Naive thymus-derived CD4-positive, alpha-beta T cell (primary cell): ENCODE measurements at regions not wholly inside any gene's neighbourhood (a gene's known extent, or its start where the extent isn't known, plus 50 kb on each side); places are given as distances from the start of the nearest gene placed in this dataset.

Experiments
- ATAC-seq: fragments of 150-1000 bp; cut with Tn5 transposase; 2 replicates; pipeline ENCODE4 v1.10.0; 2021; ENCODE audit warnings: mild to moderate bottlenecking, moderate library complexity
- CTCF ChIA-PET: fragments of 350-600 bp; sonication (Branson Sonifier 250); formaldehyde crosslinking; loops from one replicate; lab custom pipeline; 2021; ENCODE audit warnings: antibody characterized with exemption; lab: Charles Lee
- POLR2A ChIA-PET: fragments of 350-600 bp; sonication (Branson Sonifier 250); formaldehyde crosslinking; loops from one replicate; lab custom pipeline; 2021; ENCODE audit warnings: antibody characterized with exemption, inconsistent platforms; lab: Charles Lee
- DNase-seq, 9 donors: peaks; one replicate each; pipeline versions ENCODE4 v3.0.0 to v3.0.0-alpha.2; 2020 to 2022; ENCODE audit warnings: mixed read lengths in 1 of 9
- H3K27ac ChIP-seq: one replicate; pipeline ENCODE4 v1.7.0; 2013; ENCODE audit warnings: mild to moderate bottlenecking, low read depth, low read length, moderate library complexity
- H3K27me3 ChIP-seq, 2 donors: one replicate each; pipeline ENCODE4 v1.7.0; 2013; ENCODE audit warnings: low read length in 2 of 2, mild to moderate bottlenecking in 2 of 2, moderate library complexity in 2 of 2; ENCODE audit not compliant: control insufficient read depth in 2 of 2, insufficient read depth in 2 of 2
- H3K36me3 ChIP-seq, 3 experiments: 1 replicate in 2 of 3; 2 replicates in 1 of 3; pipeline ENCODE4 v1.7.0; 2013; ENCODE audit warnings: low read length in 3 of 3, mild to moderate bottlenecking in 3 of 3, moderate library complexity in 1 of 3; ENCODE audit not compliant: insufficient read depth in 3 of 3, control insufficient read depth in 2 of 3
- H3K4me1 ChIP-seq, 2 donors: one replicate each; pipeline ENCODE4 v1.7.0; 2013; ENCODE audit warnings: low read length in 2 of 2, mild to moderate bottlenecking in 2 of 2, moderate library complexity in 1 of 2; ENCODE audit not compliant: control insufficient read depth in 2 of 2, insufficient read depth in 2 of 2
- H3K4me3 ChIP-seq: 2 replicates; pipeline ENCODE4 v1.7.0; 2013; ENCODE audit warnings: mild to moderate bottlenecking, low read length
- H3K9me3 ChIP-seq, 3 experiments: 1 replicate in 2 of 3; 2 replicates in 1 of 3; pipeline ENCODE4 v1.7.0; 2013; ENCODE audit warnings: low read length in 3 of 3; ENCODE audit not compliant: control insufficient read depth in 2 of 3
- H3K27ac Mint-ChIP-seq, 9 donors: one replicate each; pipeline ENCODE4 v1.8.0; 2020 to 2022; ENCODE audit warnings: mixed read lengths in 9 of 9, mild to moderate bottlenecking in 8 of 9, moderate library complexity in 5 of 9, inconsistent platforms in 2 of 9
- H3K27me3 Mint-ChIP-seq, 5 donors: one replicate each; pipeline ENCODE4 v1.8.0; 2021 to 2022; ENCODE audit warnings: mixed read lengths in 5 of 5, mild to moderate bottlenecking in 1 of 5
- H3K36me3 Mint-ChIP-seq, 5 donors: one replicate each; pipeline ENCODE4 v1.8.0; 2020 to 2022; ENCODE audit warnings: mixed read lengths in 5 of 5, mild to moderate bottlenecking in 3 of 5, inconsistent platforms in 1 of 5
- H3K4me1 Mint-ChIP-seq, 7 donors: one replicate each; pipeline ENCODE4 v1.8.0; 2020 to 2022; ENCODE audit warnings: mixed read lengths in 7 of 7, mild to moderate bottlenecking in 3 of 7, inconsistent platforms in 1 of 7
- H3K4me3 Mint-ChIP-seq, 10 donors: one replicate each; pipeline ENCODE4 v1.8.0; 2020 to 2022; ENCODE audit warnings: mild to moderate bottlenecking in 10 of 10, mixed read lengths in 10 of 10, moderate library complexity in 6 of 10, inconsistent platforms in 2 of 10
- H3K9me3 Mint-ChIP-seq, 11 donors: one replicate each; pipeline ENCODE4 v1.8.0; 2020 to 2022; ENCODE audit warnings: mixed read lengths in 11 of 11, mild to moderate bottlenecking in 4 of 11, inconsistent platforms in 1 of 11, moderate library complexity in 1 of 11
- intact Hi-C, 2 donors: fragments of 100-400 bp; cut with micrococcal nuclease; formaldehyde crosslinking; loops; one replicate each; pipeline ENCODE4 v1.15.1; 2023

DNA sequence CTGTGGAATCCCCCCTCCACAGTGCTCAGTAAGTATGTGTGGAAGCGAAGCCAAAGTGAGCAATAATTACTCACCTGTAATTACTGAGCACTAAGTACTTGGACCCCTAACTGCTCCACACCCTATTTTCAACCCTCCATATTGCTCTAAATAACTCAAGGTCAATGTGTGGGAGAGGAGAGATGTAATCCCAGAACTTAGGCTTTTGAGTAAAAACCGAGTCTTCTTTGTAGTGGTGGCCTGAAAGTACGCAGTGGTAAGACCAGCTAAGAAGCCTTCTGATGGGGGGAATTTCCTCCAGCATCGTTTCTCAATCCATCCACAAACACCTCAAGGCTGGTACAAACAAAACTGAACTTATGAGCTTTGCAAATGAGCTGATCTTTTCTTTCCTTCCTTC, 551.6 kb downstream of the ZEB2 start:
- CTCF ChIA-PET: no interaction called here

DNA sequence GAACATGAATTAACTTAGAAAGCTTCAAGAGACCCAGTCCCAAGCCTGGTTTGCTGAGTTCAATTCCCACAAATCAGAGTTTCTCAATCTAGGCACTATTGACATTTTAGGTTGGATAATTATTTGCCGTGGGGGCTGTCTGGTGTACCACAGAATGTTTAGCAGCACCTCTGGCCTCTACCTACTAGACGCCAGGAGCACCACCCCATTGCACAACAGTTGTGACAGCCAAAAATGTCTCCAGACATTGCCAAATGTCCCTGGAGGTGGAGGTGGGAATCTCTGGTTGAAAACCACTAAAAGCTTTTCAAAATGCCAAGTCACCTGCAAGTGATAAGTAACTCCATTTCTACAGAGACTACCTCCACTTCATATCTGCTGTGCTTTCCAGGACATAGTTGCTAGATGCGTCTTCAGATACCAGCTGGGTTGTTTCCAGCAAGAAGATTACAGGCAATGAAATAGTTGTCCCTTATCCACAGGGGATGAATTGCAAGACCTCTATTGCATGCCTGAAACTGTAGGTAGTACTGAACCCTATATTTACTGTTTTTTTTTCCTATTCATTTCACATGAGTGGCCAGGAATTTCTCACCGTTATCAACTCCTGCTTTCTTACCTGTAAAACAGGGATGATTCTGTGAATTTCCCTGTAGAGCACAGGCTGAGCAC, 554.3 kb downstream of the ZEB2 start:
- Mint-ChIP-seq H3K36me3 (peaks cover 0 to 12% (median 5%) of the 10 kb centered on the region in 5 donors), H3K27ac (no peak overlapping the region), H3K4me3 (no peak overlapping the region), H3K9me3 (peaks cover 0 to 3% (median 0%) of the 10 kb centered on the region in 11 donors), H3K27me3 (no peaks in the 10 kb centered on the region), H3K4me1 (peaks cover 0 to 1% (median 0%) of the 10 kb centered on the region in 7 donors)
- Histone ChIP-seq H3K27me3 (no peaks in the 10 kb centered on the region), H3K36me3 (no peaks in the 10 kb centered on the region), H3K27ac (no peak overlapping the region), H3K4me3 (no peak overlapping the region), H3K9me3 (no peaks in the 10 kb centered on the region), H3K4me1 (no peaks in the 10 kb centered on the region)
- DNase-seq (no peak), ATAC-seq (no peak)
- intact Hi-C loops: no loop called here
- CTCF ChIA-PET: no interaction called here
- POLR2A ChIA-PET: no interaction called here

More for the DNA sequence above, 551.6 kb downstream of the ZEB2 start:
- Histone ChIP-seq H3K27ac (no peak overlapping the region), H3K27me3 (no peaks in the 10 kb centered on the region), H3K4me3 (no peak overlapping the region), H3K4me1 (no peaks in the 10 kb centered on the region), H3K9me3 (no peaks in the 10 kb centered on the region), H3K36me3 (no peaks in the 10 kb centered on the region)
- ATAC-seq (no peak), DNase-seq (no peak)
- Mint-ChIP-seq H3K4me1 (peaks cover 0 to 1% (median 0%) of the 10 kb centered on the region in 7 donors), H3K4me3 (no peak overlapping the region), H3K27me3 (no peaks in the 10 kb centered on the region), H3K9me3 (no peaks in the 10 kb centered on the region), H3K36me3 (peaks cover 0 to 11% (median 0%) of the 10 kb centered on the region in 5 donors), H3K27ac (no peak overlapping the region)
- intact Hi-C loops: no loop called here
- POLR2A ChIA-PET: no interaction called here

DNA sequence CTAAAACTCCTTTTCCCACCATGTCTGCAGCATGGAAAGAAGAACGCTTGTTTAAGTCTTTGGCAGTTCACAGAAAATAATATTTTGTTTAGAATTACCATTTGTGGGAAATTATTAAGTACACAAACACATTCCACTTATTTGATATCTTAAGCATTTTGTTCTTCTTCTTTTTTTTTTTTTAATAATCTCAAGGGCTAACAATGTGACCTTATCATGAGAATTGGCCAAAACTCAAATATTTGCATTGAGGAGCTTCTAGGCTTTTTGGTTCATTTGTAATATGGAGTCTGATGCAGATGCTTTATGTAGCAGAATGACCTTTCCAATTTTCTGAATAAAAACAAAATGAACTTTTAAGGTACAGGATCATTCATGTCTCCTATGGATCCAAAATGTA, 555.0 kb downstream of the ZEB2 start:
- no peak overlapping the region for H3K4me3 ChIP-seq
- intact Hi-C loops: no loop called here
- POLR2A ChIA-PET: no interaction called here

GRCh38 chr2:143960177-143960576, 559.7 kb downstream of the ZEB2 start:
- no peaks in the 10 kb centered on the region for H3K9me3 ChIP-seq
- ATAC-seq (no peak), DNase-seq (no peak)
- H3K36me3 ChIP-seq: no peaks in the 10 kb centered on the region
- H3K27me3 Mint-ChIP-seq: no peaks in the 10 kb centered on the region
- intact Hi-C loops: no loop called here
- ChIA-PET POLR2A (no interaction called here), CTCF (no interaction called here)
- H3K4me3 Mint-ChIP-seq: no peak overlapping the region
- peaks cover 0 to 11% (median 2%) of the 10 kb centered on the region in 11 donors for H3K9me3 Mint-ChIP-seq
- H3K27ac Mint-ChIP-seq: no peak overlapping the region
- peaks cover 2 to 11% (median 7%) of the 10 kb centered on the region in 5 donors for H3K36me3 Mint-ChIP-seq
- H3K27me3 ChIP-seq: no peaks in the 10 kb centered on the region
- H3K4me1 ChIP-seq: no peaks in the 10 kb centered on the region
- no peak overlapping the region for H3K27ac ChIP-seq
- no peak overlapping the region for H3K4me3 ChIP-seq
- H3K4me1 Mint-ChIP-seq: no peaks in the 10 kb centered on the region

More for the DNA sequence above, 555.0 kb downstream of the ZEB2 start:
- DNase-seq (no peak), ATAC-seq (no peak)
- H3K36me3 Mint-ChIP-seq: peaks cover 2 to 19% (median 7%) of the 10 kb centered on the region in 5 donors
- H3K4me1 ChIP-seq: no peaks in the 10 kb centered on the region
- no peak overlapping the region for H3K4me3 Mint-ChIP-seq
- H3K9me3 Mint-ChIP-seq: peaks cover 0 to 11% (median 2%) of the 10 kb centered on the region in 11 donors
- H3K27ac Mint-ChIP-seq: no peak overlapping the region
- no peaks in the 10 kb centered on the region for H3K27me3 Mint-ChIP-seq
- H3K36me3 ChIP-seq: no peaks in the 10 kb centered on the region
- CTCF ChIA-PET: interaction anchor here (0.9 kb wide), 1 partner anchor 10 kb away, joined by 3 read pairs; no protein-coding TSS in a partner anchor
- peaks cover 0 to 1% (median 0%) of the 10 kb centered on the region in 7 donors for H3K4me1 Mint-ChIP-seq
- no peaks in the 10 kb centered on the region for H3K27me3 ChIP-seq
- no peaks in the 10 kb centered on the region for H3K9me3 ChIP-seq
- H3K27ac ChIP-seq: no peak overlapping the region

DNA sequence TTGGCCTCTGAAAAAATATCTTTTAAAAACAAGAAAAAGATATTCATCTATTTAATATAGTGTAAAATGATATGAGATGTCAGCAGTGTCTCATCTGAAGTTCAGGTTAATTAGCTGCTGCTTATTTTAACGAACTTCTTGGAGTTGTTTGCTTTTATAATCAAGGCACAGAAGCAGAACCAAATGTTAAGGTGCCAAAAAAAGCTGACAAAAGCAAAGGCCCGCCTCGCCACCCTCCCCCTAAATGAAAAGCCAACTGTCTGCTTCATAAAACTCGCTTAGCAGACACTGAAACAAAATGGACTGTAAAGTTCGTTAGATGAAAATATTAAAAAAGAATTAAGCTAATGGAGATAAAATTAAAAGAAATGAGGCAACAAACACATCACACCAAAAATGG, 562.6 kb downstream of the ZEB2 start:
- intact Hi-C loops: no loop called here

GRCh38 chr2:143955401-143956065, 564.4 kb downstream of the ZEB2 start:
- no peak overlapping the region for H3K4me3 ChIP-seq
- POLR2A ChIA-PET: no interaction called here
- H3K4me1 ChIP-seq: no peaks in the 10 kb centered on the region
- no peak overlapping the region for H3K27ac ChIP-seq
- H3K36me3 Mint-ChIP-seq: peaks cover 0 to 7% (median 6%) of the 10 kb centered on the region in 5 donors
- H3K36me3 ChIP-seq: no peaks in the 10 kb centered on the region
- DNase-seq: no peak
- no peaks in the 10 kb centered on the region for H3K27me3 ChIP-seq
- ATAC-seq: no peak
- intact Hi-C loops: no loop called here
- no peaks in the 10 kb centered on the region for H3K4me1 Mint-ChIP-seq
- H3K27me3 Mint-ChIP-seq: no peaks in the 10 kb centered on the region
- CTCF ChIA-PET: no interaction called here
- no peak overlapping the region for H3K27ac Mint-ChIP-seq
- peaks cover 0 to 7% (median 0%) of the 10 kb centered on the region in 11 donors for H3K9me3 Mint-ChIP-seq
- no peaks in the 10 kb centered on the region for H3K9me3 ChIP-seq
- H3K4me3 Mint-ChIP-seq: no peak overlapping the region

More for the DNA sequence above, 562.6 kb downstream of the ZEB2 start:
- H3K4me3 ChIP-seq: no peak overlapping the region
- no peaks in the 10 kb centered on the region for H3K4me1 ChIP-seq
- Mint-ChIP-seq H3K9me3 (peaks cover 0 to 11% (median 2%) of the 10 kb centered on the region in 11 donors), H3K27ac (no peak overlapping the region), H3K36me3 (peaks cover 2 to 11% (median 7%) of the 10 kb centered on the region in 5 donors), H3K27me3 (no peaks in the 10 kb centered on the region), H3K4me3 (no peak overlapping the region), H3K4me1 (no peaks in the 10 kb centered on the region)
- POLR2A ChIA-PET: no interaction called here
- H3K9me3 ChIP-seq: no peaks in the 10 kb centered on the region
- no peaks in the 10 kb centered on the region for H3K36me3 ChIP-seq
- no peak for ATAC-seq
- CTCF ChIA-PET: no interaction called here
- H3K27me3 ChIP-seq: no peaks in the 10 kb centered on the region
- H3K27ac ChIP-seq: no peak overlapping the region
- no peak for DNase-seq
